SK-N-SH treated with all-trans-retinoic acid at 6 μM for 48 hours (cell line): ENCODE measurements at regions not wholly inside any gene's neighbourhood (a gene's known extent, or its start where the extent isn't known, plus 50 kb on each side); places are given as distances from the start of the nearest gene placed in this dataset.

Experiments
- ATAC-seq: fragments of 200-7000 bp; cut with Tn5 transposase; 3 replicates; pipeline ENCODE4 v1.9.1; 2020; ENCODE audit warnings: mild to moderate bottlenecking, moderate library complexity
- ARNTL ChIP-seq: fragments of 450-650 bp; formaldehyde crosslinking; IDR thresholded peaks from 2 replicates; pipeline ENCODE4 v1.5.0; 2020; ENCODE audit warnings: low read depth, mild to moderate bottlenecking, moderate library complexity, borderline replicate concordance
- BACH2 ChIP-seq: fragments of 250-450 bp; sonication (Bioruptor Pico); IDR thresholded peaks from 2 replicates; pipeline ENCODE4 v1.9.0; 2021; ENCODE audit warnings: mild to moderate bottlenecking, borderline replicate concordance
- CREB5 ChIP-seq: fragments of 250-450 bp; sonication (Bioruptor Pico); IDR thresholded peaks from 2 replicates; pipeline ENCODE4 v1.5.1; 2020; ENCODE audit warnings: low read depth, mild to moderate bottlenecking, moderate library complexity
- CSDC2 ChIP-seq: fragments of 250-450 bp; sonication (Bioruptor Pico); IDR thresholded peaks from 2 replicates; pipeline ENCODE4 v1.5.0; 2020; ENCODE audit warnings: mild to moderate bottlenecking, moderate library complexity
- CSRNP3 ChIP-seq: fragments of 250-450 bp; sonication (Bioruptor Pico); IDR thresholded peaks from 2 replicates; pipeline ENCODE4 v1.5.1; 2021; ENCODE audit warnings: mild to moderate bottlenecking, moderate library complexity
- ESRRG ChIP-seq: fragments of 250-450 bp; sonication (Bioruptor Pico); IDR thresholded peaks from 2 replicates; pipeline ENCODE4 v1.6.1; 2021; ENCODE audit warnings: mild to moderate bottlenecking
- ISL1 ChIP-seq: fragments of 250-450 bp; sonication (Bioruptor Pico); IDR thresholded peaks from 2 replicates; pipeline ENCODE4 v2.1.2; 2022; ENCODE audit warnings: mild to moderate bottlenecking, moderate library complexity
- OSR1 ChIP-seq: fragments of 250-450 bp; sonication (Bioruptor Pico); IDR thresholded peaks from 2 replicates; pipeline ENCODE4 v1.8.0; 2022; ENCODE audit warnings: moderate library complexity, mild to moderate bottlenecking, inconsistent platforms
- PATZ1 ChIP-seq: fragments of 250-450 bp; sonication (Bioruptor Pico); IDR thresholded peaks from 2 replicates; pipeline ENCODE4 v1.8.0; 2020; ENCODE audit warnings: mild to moderate bottlenecking, moderate library complexity, borderline replicate concordance
- POU6F1 ChIP-seq: fragments of 250-450 bp; sonication (Bioruptor Pico); IDR thresholded peaks from 2 replicates; pipeline ENCODE4 v1.8.0; 2021; ENCODE audit warnings: low read depth, mild to moderate bottlenecking, moderate library complexity, borderline replicate concordance
- PPARA ChIP-seq: fragments of 250-450 bp; sonication (Bioruptor Pico); IDR thresholded peaks from 2 replicates; pipeline ENCODE4 v1.5.0; 2020; ENCODE audit warnings: mild to moderate bottlenecking, borderline replicate concordance
- RARB ChIP-seq: fragments of 250-450 bp; sonication (Bioruptor Pico); IDR thresholded peaks from 2 replicates; pipeline ENCODE4 v1.8.0; 2021; ENCODE audit warnings: mild to moderate bottlenecking, moderate library complexity
- SNAI2 ChIP-seq: fragments of 250-450 bp; sonication (Bioruptor Pico); IDR thresholded peaks from 2 replicates; pipeline ENCODE4 v1.5.0; 2020; ENCODE audit warnings: mild to moderate bottlenecking, moderate library complexity
- TCF4 ChIP-seq: fragments of 250-450 bp; sonication (Bioruptor Pico); IDR thresholded peaks from 2 replicates; pipeline ENCODE4 v1.8.0; 2021; ENCODE audit warnings: mild to moderate bottlenecking, moderate library complexity, borderline replicate concordance
- ZC3H10 ChIP-seq: fragments of 250-450 bp; sonication (Bioruptor Pico); IDR thresholded peaks from 2 replicates; pipeline ENCODE4 v1.5.1; 2021; ENCODE audit warnings: mild to moderate bottlenecking, moderate library complexity
- ZFP3 ChIP-seq: fragments of 250-450 bp; sonication (Bioruptor Pico); IDR thresholded peaks from 2 replicates; pipeline ENCODE4 v1.5.0; 2020; ENCODE audit warnings: mild to moderate bottlenecking, moderate library complexity
- ZFP30 ChIP-seq: fragments of 450-650 bp; formaldehyde crosslinking; IDR thresholded peaks from 2 replicates; pipeline ENCODE4 v1.5.0; 2022; ENCODE audit warnings: mild to moderate bottlenecking, moderate library complexity
- ZNF565 ChIP-seq: fragments of 450-650 bp; formaldehyde crosslinking; conservative IDR thresholded peaks from 2 replicates; pipeline ENCODE4 v1.5.0; 2020; ENCODE audit warnings: low read depth, mild to moderate bottlenecking, moderate library complexity
- ZNF70 ChIP-seq: fragments of 450-650 bp; formaldehyde crosslinking; IDR thresholded peaks from 2 replicates; pipeline ENCODE4 v1.5.0; 2020; ENCODE audit warnings: mild to moderate bottlenecking, moderate library complexity

- TF ChIP-seq TCF4 = no peak
- TF ChIP-seq ISL1 (CRISPR knock-in tag) = no peak
- no peak for TF ChIP-seq PATZ1 (CRISPR knock-in tag)
- no peak for TF ChIP-seq ZFP3 (CRISPR knock-in tag)
- no peak for TF ChIP-seq CREB5 (CRISPR knock-in tag)
- TF ChIP-seq, all 23 proteins: peak for 0
- no peak for ATAC-seq
These were observed 275.4 kb upstream of the C2CD4B start for GRCh38 chr15:62440362-62441105.

GRCh38 chr15:62444104-62445022 is 279.3 kb upstream of the C2CD4B start:
- ATAC-seq = peak; percentile 96
- TF ChIP-seq BACH2 (CRISPR knock-in tag) = no peak
- TF ChIP-seq ESRRG (CRISPR knock-in tag) = no peak
- TF ChIP-seq ZNF565 = no peak
- no peak for TF ChIP-seq ZFP3 (CRISPR knock-in tag)
- TF ChIP-seq ZFP30 = no peak
- no peak for TF ChIP-seq ISL1 (CRISPR knock-in tag)
- TF ChIP-seq SNAI2 = no peak
- no peak for TF ChIP-seq RARB (CRISPR knock-in tag)
- no peak for TF ChIP-seq CREB5 (CRISPR knock-in tag)
- no peak for TF ChIP-seq ZC3H10 (CRISPR knock-in tag)
- no peak for TF ChIP-seq CSRNP3 (CRISPR knock-in tag)
- no peak for TF ChIP-seq ZNF70 (CRISPR knock-in tag)
- TF ChIP-seq ARNTL (CRISPR knock-in tag) = no peak
- TF ChIP-seq OSR1 (CRISPR knock-in tag) = no peak
- no peak for TF ChIP-seq PPARA (CRISPR knock-in tag)
- TF ChIP-seq TCF4 = no peak
- no peak for TF ChIP-seq PATZ1 (CRISPR knock-in tag)

GRCh38 chr15:62445244-62445643 is 280.2 kb upstream of the C2CD4B start:
- no peak for TF ChIP-seq PPARA (CRISPR knock-in tag)
- TF ChIP-seq CREB5 (CRISPR knock-in tag) = no peak
- no peak for TF ChIP-seq CSDC2 (CRISPR knock-in tag)
- no peak for TF ChIP-seq POU6F1
- ATAC-seq = peak; percentile 25; the same call in 2 of the 3 replicates
